ENCODE measurements at regions not wholly inside any gene's neighbourhood (a gene's known extent, or its start where the extent isn't known, plus 50 kb on each side); places are given as distances from the start of the nearest gene placed in this dataset.
"Not testable (repeated sequence)": the region's sequence is repeated elsewhere in the genome, so short reads cannot be mapped to it uniquely, and the experiment has no call there.

GRCh38 chr21:14754682-14755081 lies 208.6 kb upstream of the SAMSN1 start:
- DNase-seq (ENCODE audit: low read depth) = no peak

- no peak for DNase-seq (ENCODE audit: low read depth)
These were observed 208.1 kb upstream of the SAMSN1 start for GRCh38 chr21:14754259-14754604.

DNA sequence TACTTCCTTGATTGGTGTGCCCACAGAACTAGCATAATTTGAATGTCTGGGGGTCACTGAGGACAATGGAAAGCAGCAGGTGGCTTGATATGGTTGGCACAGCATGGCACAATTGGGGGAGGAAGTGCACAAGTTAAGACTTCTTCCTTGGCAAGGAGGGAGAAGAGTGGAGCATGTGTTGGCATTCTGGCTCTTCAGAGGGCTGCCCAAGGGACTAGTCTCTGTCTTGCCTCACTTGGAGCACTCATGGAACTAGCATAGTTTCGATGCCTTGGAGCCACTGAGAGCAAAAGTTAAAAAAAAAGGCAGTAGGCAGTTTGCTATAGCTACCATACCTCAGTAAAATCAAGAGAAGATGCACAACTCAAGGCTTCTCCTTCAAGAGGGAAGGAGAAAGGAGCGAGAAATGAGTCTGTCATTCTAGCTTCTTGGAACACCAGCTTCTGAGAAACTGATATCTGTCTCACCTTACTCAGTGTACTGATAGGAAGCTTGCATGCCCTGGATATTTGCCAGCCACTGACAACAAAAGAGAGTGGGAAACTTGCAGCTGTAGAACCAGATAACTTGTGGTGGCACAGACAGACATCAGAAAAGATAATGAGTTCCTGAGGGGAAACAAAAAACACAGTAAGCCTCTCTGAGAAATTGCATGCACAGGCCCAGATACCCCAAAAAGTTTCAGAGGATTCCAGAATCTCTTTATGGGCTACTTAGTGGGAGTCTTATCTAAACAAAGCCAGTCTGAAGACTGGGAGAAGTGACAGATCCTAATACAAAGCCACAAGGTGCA lies 207.5 kb upstream of the SAMSN1 start:
- DNase-seq (ENCODE audit: low read depth) = no peak

GRCh38 chr21:14753069-14753465 lies 207.0 kb upstream of the SAMSN1 start:
- no peak for DNase-seq (ENCODE audit: low read depth)

- no peak for DNase-seq (ENCODE audit: low read depth)
These were observed 206.3 kb upstream of the SAMSN1 start for GRCh38 chr21:14752345-14752909.

DNA sequence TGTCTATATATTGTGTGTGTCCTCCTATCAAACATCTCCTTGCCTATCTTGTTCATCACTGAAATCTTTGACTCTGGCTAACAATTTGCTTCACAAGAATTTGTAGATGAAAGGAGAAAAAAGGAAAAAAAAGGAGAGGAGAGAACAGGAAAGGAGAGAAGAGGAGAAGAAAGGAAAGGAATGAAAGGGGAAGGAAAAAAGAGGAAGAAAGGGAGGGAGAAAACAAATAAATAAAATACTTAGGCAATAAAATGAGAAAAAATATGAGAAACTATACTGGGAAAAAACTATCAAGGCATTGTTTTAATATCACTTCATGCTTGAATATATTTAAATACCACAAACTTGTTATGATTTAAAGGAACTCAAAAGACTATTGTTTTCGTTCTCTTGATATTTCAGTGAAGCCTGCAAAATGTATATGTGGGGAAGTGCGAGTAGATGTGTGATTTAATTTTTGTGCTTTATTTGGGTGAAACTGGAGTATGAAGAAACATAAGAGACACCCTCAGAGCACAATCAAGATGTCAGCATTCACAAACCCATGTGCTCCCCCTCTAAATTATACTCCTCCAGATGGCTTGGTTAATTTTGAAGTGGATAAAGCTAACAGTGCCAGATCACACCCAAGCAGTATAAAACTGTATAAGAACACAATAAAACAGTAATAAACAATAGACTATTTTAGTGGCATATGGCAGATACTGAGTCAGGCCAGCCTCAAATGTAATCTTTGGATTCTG lies 205.7 kb upstream of the SAMSN1 start:
- no peak for DNase-seq (ENCODE audit: low read depth)

DNA sequence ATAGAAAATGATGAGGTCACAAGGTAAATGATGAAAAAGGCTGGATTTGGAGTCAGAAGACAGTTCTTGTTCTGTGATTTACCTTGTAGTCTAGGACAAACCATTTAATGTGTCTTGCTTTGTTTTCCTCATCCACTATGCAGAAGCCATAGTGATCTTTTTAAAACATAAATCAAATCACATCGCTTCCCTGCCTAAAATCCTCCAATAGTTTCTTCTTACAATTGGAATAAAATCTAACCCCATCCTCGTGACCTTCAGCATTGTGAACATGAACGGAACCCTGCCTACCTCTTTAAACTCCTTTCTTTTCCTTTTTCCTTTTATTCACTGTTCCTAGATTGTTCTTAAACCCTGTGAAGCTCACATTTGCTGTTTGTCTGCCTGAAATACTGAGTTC lies 204.9 kb upstream of the SAMSN1 start:
- DNase-seq (ENCODE audit: low read depth) = no peak

GRCh38 chr21:14750041-14750440 lies 203.9 kb upstream of the SAMSN1 start:
- DNase-seq (ENCODE audit: low read depth) = no peak

- DNase-seq (ENCODE audit: low read depth) = no peak
These were observed 202.5 kb upstream of the SAMSN1 start for GRCh38 chr21:14748662-14749061.

DNA sequence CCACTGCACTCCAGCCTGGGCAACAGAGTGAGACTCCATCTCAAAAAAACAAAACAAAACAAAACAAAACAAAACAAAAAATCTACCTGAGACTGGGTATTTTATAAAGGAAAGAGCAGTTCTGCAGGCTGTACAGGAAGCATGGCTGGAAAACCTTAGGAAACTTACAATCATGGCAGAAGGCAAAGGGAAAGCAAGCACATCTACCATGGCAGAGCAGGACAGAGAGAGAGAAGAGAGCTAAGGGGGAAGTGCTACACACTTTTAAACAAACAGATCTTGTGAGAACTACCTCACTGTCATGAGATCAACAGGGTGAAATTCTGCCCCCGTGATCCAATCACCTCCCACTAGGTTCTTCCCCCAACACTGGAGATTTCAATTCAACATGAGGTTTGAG lies 198.3 kb upstream of the SAMSN1 start:
- DNase-seq (ENCODE audit: low read depth) = no peak

GRCh38 chr21:14742119-14742518 lies 196.0 kb upstream of the SAMSN1 start:
- no peak for DNase-seq (ENCODE audit: low read depth)

- no peak for DNase-seq (ENCODE audit: low read depth)
These were observed 195.1 kb upstream of the SAMSN1 start for GRCh38 chr21:14741256-14741655.

DNA sequence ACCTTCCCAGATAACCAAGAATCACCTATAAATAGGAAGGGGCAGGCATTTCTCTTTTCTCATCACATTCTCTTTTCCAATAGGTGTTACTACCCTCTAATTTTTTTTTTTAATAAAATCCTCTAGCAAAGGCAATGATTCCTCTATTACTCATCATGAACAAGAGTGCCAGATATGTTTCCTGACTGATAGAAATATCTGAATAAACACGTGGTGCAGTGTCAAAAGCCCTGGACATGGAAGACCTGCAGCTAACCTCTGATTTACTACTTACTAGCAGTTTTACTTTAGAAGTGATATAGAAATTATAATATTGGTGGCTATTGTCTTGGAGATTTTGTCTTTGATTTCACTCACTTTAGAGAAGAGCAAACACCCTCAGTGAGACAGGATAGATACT lies 194.6 kb upstream of the SAMSN1 start:
- no peak for DNase-seq (ENCODE audit: low read depth)

- no peak for DNase-seq (ENCODE audit: low read depth)
These were observed 194.0 kb upstream of the SAMSN1 start for GRCh38 chr21:14740116-14740515.

GRCh38 chr21:14739590-14739989 lies 193.5 kb upstream of the SAMSN1 start:
- no peak for DNase-seq (ENCODE audit: low read depth)

- not testable (repeated sequence) for DNase-seq (ENCODE audit: low read depth)
These were observed 192.5 kb upstream of the SAMSN1 start for GRCh38 chr21:14738576-14738975.

- no peak for DNase-seq (ENCODE audit: low read depth)
These were observed 191.8 kb upstream of the SAMSN1 start for GRCh38 chr21:14737922-14738321.

- no peak for DNase-seq (ENCODE audit: low read depth)
These were observed 191.2 kb upstream of the SAMSN1 start for GRCh38 chr21:14737284-14737691.

DNA sequence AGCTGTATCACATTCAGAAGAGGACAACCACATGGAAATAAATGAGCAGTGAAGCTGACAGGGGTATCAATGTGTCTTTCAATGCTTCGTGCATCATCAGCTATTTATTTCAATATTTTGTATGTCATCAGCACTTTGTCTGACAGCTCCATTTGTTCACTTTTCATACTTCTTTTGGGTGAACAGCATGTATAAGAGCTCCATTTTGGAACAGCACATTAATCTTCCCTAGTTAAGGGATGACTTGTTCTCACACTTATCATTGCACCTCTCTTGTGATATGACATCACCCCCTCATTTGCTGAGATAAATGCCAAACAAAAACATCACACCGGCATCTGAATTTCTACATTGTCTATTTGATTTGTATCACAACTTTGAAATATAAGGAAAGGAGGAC lies 190.6 kb upstream of the SAMSN1 start:
- DNase-seq (ENCODE audit: low read depth) = no peak

DNA sequence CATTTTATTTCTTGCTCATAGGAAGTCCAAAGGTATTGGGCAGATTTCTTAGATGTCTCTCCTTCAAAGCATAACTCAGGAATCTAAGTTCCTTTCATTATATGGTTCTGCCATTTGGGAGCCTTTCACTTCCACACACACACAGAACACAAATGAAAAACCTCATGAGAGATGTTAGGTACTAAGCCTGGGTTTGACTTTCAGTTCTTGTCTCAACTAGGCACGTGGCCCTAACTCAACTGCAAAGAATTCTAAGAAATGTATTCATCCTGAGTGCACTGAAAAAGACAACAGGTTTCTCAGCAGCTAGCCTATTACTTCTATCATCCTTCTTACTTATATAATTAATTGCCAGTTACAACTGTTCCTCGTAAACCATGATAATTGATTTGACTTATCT lies 190.0 kb upstream of the SAMSN1 start:
- DNase-seq (ENCODE audit: low read depth) = no peak

DNA sequence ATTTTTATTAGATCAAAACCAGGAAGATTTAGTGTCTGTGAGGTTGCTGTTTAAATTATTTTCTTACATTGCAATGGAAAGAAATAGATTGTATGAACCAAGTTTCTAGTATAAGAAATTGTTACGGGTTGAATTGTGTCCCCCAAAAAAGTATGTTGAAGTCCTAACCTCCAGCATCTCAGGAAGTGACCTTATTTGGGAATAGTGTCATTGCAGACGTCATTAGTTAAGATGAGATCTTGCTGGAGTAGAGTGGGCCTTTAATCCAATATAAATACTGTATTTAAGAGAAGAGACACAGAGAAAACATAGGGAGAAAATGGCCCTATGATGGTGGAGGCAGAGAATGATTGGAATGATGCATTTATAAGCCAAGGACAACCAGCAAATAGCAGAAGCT lies 188.7 kb upstream of the SAMSN1 start:
- no peak for DNase-seq (ENCODE audit: low read depth)

GRCh38 chr21:14734191-14734590 lies 188.1 kb upstream of the SAMSN1 start:
- no peak for DNase-seq (ENCODE audit: low read depth)

GRCh38 chr21:14725219-14725618 lies 179.1 kb upstream of the SAMSN1 start:
- DNase-seq (ENCODE audit: low read depth) = no peak

Measured in stimulated activated CD8-positive, alpha-beta memory T cell treated with anti-CD3 and anti-CD28 coated beads, Interleukin-12 subunit alpha, Interleukin-12 subunit beta, amount 100 ng/mL, for 4 hours (primary cell).